GM21360 (cell line): ENCODE measurements at regions not wholly inside any gene's neighbourhood (a gene's known extent, or its start where the extent isn't known, plus 50 kb on each side); places are given as distances from the start of the nearest gene placed in this dataset.

Experiments used
- ATAC-seq: cut with Tn5 transposase; IDR thresholded peaks from one replicate; pipeline ENCODE4 v1.9.1; 2021; ENCODE audit warnings: mild to moderate bottlenecking, moderate library complexity; ENCODE audit not compliant: unreplicated experiment

DNA sequence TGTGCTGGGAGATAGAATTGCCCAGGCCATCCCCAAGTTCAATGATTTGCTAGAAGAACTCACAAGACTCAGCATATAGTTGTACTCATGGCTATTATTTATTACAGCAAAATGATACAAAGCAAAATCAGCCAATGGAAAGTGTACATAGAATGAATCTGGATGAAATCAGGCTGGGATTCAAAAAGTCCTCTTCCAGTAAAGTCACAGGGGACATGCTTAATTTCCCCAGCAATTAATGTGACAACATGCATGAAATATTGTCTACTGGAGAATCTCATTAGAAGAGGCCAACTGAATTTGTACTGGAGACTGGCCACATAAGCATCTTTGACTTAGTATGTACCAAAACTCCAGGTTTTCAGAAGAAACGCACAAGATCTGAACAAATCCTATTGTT lies 1043.1 kb downstream of the NAALADL2 start:
- no peak for ATAC-seq

DNA sequence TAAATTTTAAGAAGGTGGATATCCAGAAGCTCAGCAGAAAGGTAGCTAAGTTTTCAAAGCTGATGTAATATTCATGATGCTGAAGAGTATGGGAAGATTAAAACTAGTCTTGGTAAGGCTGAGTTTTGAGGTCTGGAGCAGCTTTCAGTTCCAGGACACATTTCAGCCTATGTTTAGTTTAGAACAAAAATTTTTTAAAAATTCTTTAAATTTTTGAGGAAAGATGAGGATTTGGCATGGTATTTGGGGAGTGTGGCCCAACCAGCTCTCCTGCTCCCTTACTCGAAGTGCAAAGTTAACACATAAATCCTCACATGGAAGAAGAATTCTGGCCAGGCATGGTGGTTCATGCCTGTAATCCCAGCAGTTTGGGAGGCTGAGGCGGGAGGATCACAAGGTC lies 1039.1 kb downstream of the NAALADL2 start:
- no peak for ATAC-seq

DNA sequence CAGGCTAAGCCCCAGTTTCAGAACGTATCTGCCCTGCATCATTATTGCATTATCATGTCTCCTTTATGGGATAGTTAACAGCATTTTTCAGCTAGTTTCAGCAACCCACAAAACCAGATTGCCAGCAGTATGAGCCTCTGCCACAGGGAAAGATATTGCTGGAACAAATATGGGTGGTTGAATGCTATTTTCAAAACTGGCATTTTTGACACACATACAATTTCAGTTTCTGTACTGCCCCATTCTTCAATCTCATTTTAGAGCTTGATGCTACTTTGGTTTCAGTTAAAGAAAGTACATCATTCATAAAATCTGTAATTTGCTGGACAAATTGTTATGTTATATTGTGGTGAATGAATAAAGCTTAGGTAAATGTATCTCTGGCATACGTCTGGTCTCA lies 1037.5 kb downstream of the NAALADL2 start:
- ATAC-seq: no peak

GRCh38 chr3:175895731-175896130 lies 1036.6 kb downstream of the NAALADL2 start:
- no peak for ATAC-seq

DNA sequence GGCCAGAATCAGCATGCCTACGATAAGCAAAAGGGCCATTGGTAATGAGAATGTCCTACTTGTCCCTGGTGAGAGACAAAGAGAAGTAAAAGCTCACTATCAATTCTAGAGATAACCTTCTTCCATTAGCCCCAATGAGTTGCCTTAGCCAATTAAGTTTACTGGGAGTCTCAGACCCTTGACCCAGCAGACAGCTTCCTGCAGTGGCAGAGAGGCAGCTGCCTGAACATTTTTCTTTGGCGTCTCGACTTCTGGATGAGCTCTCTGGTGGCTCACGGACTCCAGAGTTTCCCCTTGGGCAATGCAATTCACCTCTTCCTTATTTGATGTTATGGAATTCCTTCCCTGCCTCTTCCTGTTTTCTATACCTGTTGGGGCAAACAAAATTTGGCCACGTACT lies 1034.4 kb downstream of the NAALADL2 start:
- ATAC-seq: no peak

- ATAC-seq: no peak
Observed at GRCh38 chr3:175890066-175890465, 1030.9 kb downstream of the NAALADL2 start.

DNA sequence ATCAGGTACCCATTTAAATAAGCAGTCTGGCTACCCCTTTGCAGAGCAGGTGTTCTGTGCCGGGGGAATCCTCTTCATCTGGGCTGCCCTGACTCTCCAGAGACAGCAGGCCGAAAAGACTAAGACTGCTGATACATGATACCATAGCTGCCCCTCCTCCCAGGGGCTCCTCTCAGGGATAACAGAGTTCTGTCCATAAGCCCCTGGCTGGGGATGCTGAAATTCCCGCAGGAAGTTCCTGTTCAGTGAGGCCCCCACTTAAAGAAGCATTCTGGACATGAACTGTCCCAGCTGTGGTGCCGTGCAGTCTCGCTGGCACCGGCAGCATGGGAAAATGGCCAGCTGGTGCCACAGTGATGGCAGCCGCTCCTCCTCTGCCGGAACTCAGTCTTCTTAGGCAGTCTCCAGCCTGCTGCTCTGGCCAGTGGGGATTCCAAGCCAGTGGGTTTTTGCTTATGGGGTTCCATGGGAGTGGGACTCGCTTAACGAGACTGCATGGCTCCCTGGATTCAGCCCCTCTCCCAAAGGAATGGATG lies 1026.2 kb downstream of the NAALADL2 start:
- no peak for ATAC-seq

GRCh38 chr3:175879417-175879816 lies 1020.3 kb downstream of the NAALADL2 start:
- no peak for ATAC-seq

GRCh38 chr3:175869404-175869803 lies 1010.3 kb downstream of the NAALADL2 start:
- ATAC-seq: no peak

DNA sequence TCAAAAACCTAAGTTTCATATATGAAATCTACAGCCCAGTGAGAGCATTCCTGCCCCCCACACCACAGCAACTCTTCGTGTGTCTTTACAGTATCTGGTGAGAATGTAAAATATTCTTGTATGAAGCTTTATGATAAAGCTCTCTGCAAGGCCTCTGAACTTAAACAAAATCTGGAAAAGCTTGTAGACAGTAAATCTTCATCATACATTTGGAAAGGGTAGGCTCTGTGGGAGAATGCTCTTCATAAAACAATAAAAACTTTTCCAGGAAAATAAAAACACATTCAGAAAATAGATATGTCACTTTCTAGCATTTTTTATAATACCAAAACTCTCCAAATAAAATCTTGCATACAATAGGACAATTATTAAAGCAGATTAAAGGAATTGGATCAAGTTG lies 1009.5 kb downstream of the NAALADL2 start:
- ATAC-seq: no peak

- no peak for ATAC-seq
Observed at GRCh38 chr3:175865724-175866123, 1006.6 kb downstream of the NAALADL2 start.

DNA sequence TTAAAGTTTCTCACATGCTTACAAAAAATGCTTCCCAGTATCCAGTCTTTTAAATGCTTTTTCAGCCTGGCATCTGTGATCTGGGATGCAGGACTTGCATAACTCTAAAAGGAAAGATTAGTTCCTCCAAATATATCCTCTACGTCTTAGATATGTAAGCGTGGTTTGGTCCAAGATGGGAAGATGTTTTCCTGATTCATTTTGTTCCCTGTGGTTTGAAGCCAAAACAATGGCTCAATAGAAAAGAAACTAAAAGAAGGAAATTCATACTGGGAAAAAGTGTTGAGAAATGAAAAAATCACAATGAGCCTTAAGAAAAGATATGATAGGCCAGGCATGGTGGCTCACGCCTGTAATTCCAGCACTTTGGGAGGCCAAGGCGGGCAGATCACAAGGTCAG lies 1002.8 kb downstream of the NAALADL2 start:
- ATAC-seq: no peak
